Loucy (cell line): ENCODE measurements at regions not wholly inside any gene's neighbourhood (a gene's known extent, or its start where the extent isn't known, plus 50 kb on each side); places are given as distances from the start of the nearest gene placed in this dataset.

ENCODE experiments used
- EZH2phosphoT487 ChIP-seq: fragments of 200-600 bp; IDR thresholded peaks from 2 replicates; pipeline ENCODE4 v1.6.1; 2018; ENCODE audit warnings: antibody characterized with exemption, mild to moderate bottlenecking, moderate library complexity, borderline replicate concordance
- TF ChIP-seq, protein P1 (sequence below): fragments of 200-600 bp; sonication (generic); conservative IDR thresholded peaks from 2 replicates; pipeline ENCODE4 v1.5.1; 2014; ENCODE audit warnings: mild to moderate bottlenecking, antibody characterized with exemption, low read length

DNA sequence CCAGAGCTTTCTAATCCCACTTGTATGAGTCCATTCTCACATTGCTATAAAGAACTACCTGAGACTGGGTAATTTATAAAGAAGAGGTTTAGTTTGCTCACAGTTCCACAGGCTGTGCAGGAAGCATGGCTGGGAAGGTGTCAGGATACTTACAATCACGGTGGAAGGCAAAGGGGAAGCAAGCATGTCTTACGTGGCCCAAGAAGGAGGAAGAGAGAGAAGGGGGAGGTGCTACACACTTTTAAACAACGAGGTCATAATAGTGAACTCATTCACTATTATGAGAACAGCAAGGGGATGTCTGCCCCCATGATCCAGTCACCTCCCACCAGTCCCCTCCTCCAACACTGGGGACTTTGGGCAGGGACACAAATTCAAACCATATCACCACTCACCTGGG, 67.8 kb downstream of the TTC32 start:
- TF ChIP-seq, protein P1, sequence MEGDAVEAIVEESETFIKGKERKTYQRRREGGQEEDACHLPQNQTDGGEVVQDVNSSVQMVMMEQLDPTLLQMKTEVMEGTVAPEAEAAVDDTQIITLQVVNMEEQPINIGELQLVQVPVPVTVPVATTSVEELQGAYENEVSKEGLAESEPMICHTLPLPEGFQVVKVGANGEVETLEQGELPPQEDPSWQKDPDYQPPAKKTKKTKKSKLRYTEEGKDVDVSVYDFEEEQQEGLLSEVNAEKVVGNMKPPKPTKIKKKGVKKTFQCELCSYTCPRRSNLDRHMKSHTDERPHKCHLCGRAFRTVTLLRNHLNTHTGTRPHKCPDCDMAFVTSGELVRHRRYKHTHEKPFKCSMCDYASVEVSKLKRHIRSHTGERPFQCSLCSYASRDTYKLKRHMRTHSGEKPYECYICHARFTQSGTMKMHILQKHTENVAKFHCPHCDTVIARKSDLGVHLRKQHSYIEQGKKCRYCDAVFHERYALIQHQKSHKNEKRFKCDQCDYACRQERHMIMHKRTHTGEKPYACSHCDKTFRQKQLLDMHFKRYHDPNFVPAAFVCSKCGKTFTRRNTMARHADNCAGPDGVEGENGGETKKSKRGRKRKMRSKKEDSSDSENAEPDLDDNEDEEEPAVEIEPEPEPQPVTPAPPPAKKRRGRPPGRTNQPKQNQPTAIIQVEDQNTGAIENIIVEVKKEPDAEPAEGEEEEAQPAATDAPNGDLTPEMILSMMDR: no peak
- TF ChIP-seq EZH2phosphoT487: no peak
